ENCODE measurements at regions not wholly inside any gene's neighbourhood (a gene's known extent, or its start where the extent isn't known, plus 50 kb on each side); places are given as distances from the start of the nearest gene placed in this dataset.

DNA sequence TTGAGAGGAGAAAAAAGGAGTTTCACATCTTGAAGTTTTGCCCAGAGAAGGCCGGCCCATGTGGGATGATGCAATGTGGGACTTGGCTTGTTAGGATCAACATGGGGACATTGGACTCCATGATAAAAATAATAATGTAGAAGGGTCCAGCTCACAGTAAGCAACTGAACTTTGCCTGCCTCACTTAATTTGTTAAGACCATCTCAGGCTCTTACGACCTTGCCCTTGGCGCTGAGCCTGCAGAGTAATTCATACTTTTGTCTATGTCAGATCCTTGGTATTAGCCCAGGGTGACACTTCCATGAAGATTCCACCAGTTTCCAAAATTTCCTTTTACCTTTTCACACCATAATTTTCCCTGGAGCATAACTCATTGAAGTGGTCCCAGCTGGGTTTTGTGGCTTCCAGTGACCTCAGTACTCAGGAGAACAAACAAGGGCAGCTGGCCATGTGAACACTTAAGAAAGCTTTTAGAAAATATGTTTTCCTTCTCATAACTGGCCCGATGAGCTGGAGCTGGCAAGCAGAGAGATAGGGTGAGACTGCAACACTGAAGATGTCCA is 315.4 kb upstream of the RASGRP1 start:
- POLR2A ChIA-PET = no interaction called here
- Histone ChIP-seq H3K9ac (peak overlapping the region; percentile 3; the same call in 1 of the 2 replicates), H3K27me3 (ENCODE audit: insufficient read depth) (no peaks in the 10 kb centered on the region), H2AFZ (ENCODE audit: low read depth) (no peak overlapping the region), H3K27ac (ENCODE audit: low read depth in 2 of 2, low read length in 1 of 2) (peak overlapping the region; percentile 71 to 92), H3K4me2 (no peak overlapping the region), H3K36me3 (replicated peaks in 1 of 2; ENCODE audit: control insufficient read depth in 1 of 2, insufficient read depth in 2 of 2, low read length in 1 of 2) (no peaks in the 10 kb centered on the region), H3K4me1 (ENCODE audit: control insufficient read depth in 1 of 2, insufficient read depth in 2 of 2, low read depth in 1 of 2, low read length in 1 of 2) (peaks cover 30 to 47% of the 10 kb centered on the region in 2 experiments), H3K4me3 (ENCODE audit: low read depth in 2 of 2, low read length in 1 of 2) (no peak overlapping the region; a peak in 1 of 4 replicates), H3F3A (replicated peaks; ENCODE audit: insufficient read depth) (peaks cover 26% of the 10 kb centered on the region), H3K9me3 (no peaks in the 10 kb centered on the region), H3K9me2 (no peaks in the 10 kb centered on the region), H3K79me2 (ENCODE audit: insufficient read depth) (no peaks in the 10 kb centered on the region), H4K20me1 (ENCODE audit: insufficient read depth) (no peaks in the 10 kb centered on the region)
- peak; percentile 11; the same call in 1 of the 2 replicates for TF ChIP-seq NFIC (IDR thresholded peaks at IDR 0.05; ENCODE audit: borderline replicate concordance)
- no peak for TF ChIP-seq RFX5 (IDR thresholded peaks at IDR 0.05; ENCODE audit: low read length)
- no peak for TF ChIP-seq GATA2 (CRISPR knock-in tag; IDR thresholded peaks at IDR 0.05)
- TF ChIP-seq, protein P1, sequence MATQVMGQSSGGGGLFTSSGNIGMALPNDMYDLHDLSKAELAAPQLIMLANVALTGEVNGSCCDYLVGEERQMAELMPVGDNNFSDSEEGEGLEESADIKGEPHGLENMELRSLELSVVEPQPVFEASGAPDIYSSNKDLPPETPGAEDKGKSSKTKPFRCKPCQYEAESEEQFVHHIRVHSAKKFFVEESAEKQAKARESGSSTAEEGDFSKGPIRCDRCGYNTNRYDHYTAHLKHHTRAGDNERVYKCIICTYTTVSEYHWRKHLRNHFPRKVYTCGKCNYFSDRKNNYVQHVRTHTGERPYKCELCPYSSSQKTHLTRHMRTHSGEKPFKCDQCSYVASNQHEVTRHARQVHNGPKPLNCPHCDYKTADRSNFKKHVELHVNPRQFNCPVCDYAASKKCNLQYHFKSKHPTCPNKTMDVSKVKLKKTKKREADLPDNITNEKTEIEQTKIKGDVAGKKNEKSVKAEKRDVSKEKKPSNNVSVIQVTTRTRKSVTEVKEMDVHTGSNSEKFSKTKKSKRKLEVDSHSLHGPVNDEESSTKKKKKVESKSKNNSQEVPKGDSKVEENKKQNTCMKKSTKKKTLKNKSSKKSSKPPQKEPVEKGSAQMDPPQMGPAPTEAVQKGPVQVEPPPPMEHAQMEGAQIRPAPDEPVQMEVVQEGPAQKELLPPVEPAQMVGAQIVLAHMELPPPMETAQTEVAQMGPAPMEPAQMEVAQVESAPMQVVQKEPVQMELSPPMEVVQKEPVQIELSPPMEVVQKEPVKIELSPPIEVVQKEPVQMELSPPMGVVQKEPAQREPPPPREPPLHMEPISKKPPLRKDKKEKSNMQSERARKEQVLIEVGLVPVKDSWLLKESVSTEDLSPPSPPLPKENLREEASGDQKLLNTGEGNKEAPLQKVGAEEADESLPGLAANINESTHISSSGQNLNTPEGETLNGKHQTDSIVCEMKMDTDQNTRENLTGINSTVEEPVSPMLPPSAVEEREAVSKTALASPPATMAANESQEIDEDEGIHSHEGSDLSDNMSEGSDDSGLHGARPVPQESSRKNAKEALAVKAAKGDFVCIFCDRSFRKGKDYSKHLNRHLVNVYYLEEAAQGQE (IDR thresholded peaks at IDR 0.05; ENCODE audit: low read depth, low read length) = no peak
- TF ChIP-seq SMC3 (IDR thresholded peaks at IDR 0.05; ENCODE audit: low read depth, low read length) = no peak
- no peak for TF ChIP-seq MXI1 (IDR thresholded peaks at IDR 0.05; ENCODE audit: low read depth, low read length)
- TF ChIP-seq POLR2AphosphoS5 (IDR thresholded peaks at IDR 0.05; ENCODE audit: low read depth, low read length) = no peak
- no peak for TF ChIP-seq MEF2A (IDR thresholded peaks at IDR 0.05; ENCODE audit: borderline replicate concordance, low read depth)
- TF ChIP-seq TCF12 (IDR thresholded peaks at IDR 0.05) = peak; percentile 61
- no peak for TF ChIP-seq GABPA (IDR thresholded peaks at IDR 0.05; ENCODE audit: low read depth)
- no peak for TF ChIP-seq RXRA (IDR thresholded peaks at IDR 0.05; ENCODE audit: borderline replicate concordance, low read depth)
- TF ChIP-seq, protein P2, sequence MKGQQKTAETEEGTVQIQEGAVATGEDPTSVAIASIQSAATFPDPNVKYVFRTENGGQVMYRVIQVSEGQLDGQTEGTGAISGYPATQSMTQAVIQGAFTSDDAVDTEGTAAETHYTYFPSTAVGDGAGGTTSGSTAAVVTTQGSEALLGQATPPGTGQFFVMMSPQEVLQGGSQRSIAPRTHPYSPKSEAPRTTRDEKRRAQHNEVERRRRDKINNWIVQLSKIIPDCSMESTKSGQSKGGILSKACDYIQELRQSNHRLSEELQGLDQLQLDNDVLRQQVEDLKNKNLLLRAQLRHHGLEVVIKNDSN (IDR thresholded peaks at IDR 0.05; ENCODE audit: borderline replicate concordance, low read depth) = no peak
- 0 out of 4 replicates have a peak, but pooled peaks of 1 of the 2 experiments have one; percentile 6 for TF ChIP-seq EP300 (IDR thresholded peaks at IDR 0.05; ENCODE audit: borderline replicate concordance in 1 of 2, low read depth in 1 of 2, low read length in 1 of 2)
- 80% methylated on average over 4 of the region's 4 CpGs for WGBS (ENCODE audit: low lambda C conversion rate)
- CTCF ChIA-PET = no interaction called here
- no peak for DNase-seq

DNA sequence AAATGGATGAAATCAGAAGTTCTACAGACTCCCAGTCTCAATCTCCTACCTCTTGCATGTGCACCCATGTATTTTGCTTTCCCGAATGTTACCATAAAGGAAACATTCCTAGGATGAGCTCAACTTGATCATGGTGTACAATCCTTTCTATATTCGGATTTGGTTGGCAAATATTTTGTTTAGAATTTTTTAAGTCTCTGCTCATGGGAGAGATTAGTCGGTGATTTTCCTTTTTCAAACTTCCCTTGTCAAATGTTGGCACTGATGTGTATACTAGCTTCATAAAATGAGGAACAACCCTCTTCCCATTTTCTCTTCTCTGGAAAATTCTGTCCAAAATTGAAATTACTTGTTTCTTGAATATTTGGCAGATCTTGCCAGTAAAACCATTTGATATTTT is 317.6 kb upstream of the RASGRP1 start:
- H3K27me3 ChIP-seq (ENCODE audit: insufficient read depth) = no peaks in the 10 kb centered on the region
- H3K9ac ChIP-seq = no peak overlapping the region
- H3K9me3 ChIP-seq = no peaks in the 10 kb centered on the region
- H3K4me1 ChIP-seq (ENCODE audit: control insufficient read depth in 1 of 2, insufficient read depth in 2 of 2, low read depth in 1 of 2, low read length in 1 of 2) = peaks cover 40 to 42% of the 10 kb centered on the region in 2 experiments
- no peak overlapping the region for H3K4me3 ChIP-seq (ENCODE audit: low read depth in 2 of 2, low read length in 1 of 2)
- H3K9me2 ChIP-seq = no peaks in the 10 kb centered on the region
- 94% methylated on average over 3 of the region's 3 CpGs for WGBS (ENCODE audit: low lambda C conversion rate)
- peak overlapping the region; percentile 43 to 100 for H3K27ac ChIP-seq (ENCODE audit: low read depth in 2 of 2, low read length in 1 of 2)
- H3K4me2 ChIP-seq = no peak overlapping the region
- DNase-seq = no peak
- ChIA-PET POLR2A (no interaction called here), CTCF (no interaction called here)
- H3K79me2 ChIP-seq (ENCODE audit: insufficient read depth) = no peaks in the 10 kb centered on the region
- no peaks in the 10 kb centered on the region for H4K20me1 ChIP-seq (ENCODE audit: insufficient read depth)
- H3K36me3 ChIP-seq (replicated peaks in 1 of 2; ENCODE audit: control insufficient read depth in 1 of 2, insufficient read depth in 2 of 2, low read length in 1 of 2) = no peaks in the 10 kb centered on the region
- no peak overlapping the region for H2AFZ ChIP-seq (ENCODE audit: low read depth)
- peaks cover 40% of the 10 kb centered on the region for H3F3A ChIP-seq (replicated peaks; ENCODE audit: insufficient read depth)
- TF ChIP-seq RXRA (IDR thresholded peaks at IDR 0.05; ENCODE audit: borderline replicate concordance, low read depth) = no peak
- no peak for TF ChIP-seq RFX5 (IDR thresholded peaks at IDR 0.05; ENCODE audit: low read length)
- TF ChIP-seq, protein P3, sequence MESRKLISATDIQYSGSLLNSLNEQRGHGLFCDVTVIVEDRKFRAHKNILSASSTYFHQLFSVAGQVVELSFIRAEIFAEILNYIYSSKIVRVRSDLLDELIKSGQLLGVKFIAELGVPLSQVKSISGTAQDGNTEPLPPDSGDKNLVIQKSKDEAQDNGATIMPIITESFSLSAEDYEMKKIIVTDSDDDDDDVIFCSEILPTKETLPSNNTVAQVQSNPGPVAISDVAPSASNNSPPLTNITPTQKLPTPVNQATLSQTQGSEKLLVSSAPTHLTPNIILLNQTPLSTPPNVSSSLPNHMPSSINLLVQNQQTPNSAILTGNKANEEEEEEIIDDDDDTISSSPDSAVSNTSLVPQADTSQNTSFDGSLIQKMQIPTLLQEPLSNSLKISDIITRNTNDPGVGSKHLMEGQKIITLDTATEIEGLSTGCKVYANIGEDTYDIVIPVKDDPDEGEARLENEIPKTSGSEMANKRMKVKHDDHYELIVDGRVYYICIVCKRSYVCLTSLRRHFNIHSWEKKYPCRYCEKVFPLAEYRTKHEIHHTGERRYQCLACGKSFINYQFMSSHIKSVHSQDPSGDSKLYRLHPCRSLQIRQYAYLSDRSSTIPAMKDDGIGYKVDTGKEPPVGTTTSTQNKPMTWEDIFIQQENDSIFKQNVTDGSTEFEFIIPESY (IDR thresholded peaks at IDR 0.05; ENCODE audit: borderline replicate concordance, low read depth) = no peak
- no peak for TF ChIP-seq MEF2A (IDR thresholded peaks at IDR 0.05; ENCODE audit: borderline replicate concordance, low read depth)
- TF ChIP-seq TEAD4 (IDR thresholded peaks at IDR 0.05; ENCODE audit: borderline replicate concordance, insufficient read depth) = no peak
- TF ChIP-seq, protein P4, sequence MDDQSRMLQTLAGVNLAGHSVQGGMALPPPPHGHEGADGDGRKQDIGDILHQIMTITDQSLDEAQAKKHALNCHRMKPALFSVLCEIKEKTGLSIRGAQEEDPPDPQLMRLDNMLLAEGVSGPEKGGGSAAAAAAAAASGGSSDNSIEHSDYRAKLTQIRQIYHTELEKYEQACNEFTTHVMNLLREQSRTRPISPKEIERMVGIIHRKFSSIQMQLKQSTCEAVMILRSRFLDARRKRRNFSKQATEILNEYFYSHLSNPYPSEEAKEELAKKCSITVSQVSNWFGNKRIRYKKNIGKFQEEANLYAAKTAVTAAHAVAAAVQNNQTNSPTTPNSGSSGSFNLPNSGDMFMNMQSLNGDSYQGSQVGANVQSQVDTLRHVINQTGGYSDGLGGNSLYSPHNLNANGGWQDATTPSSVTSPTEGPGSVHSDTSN (IDR thresholded peaks at IDR 0.05) = no peak
- TF ChIP-seq YY1 (IDR thresholded peaks at IDR 0.05; ENCODE audit: low read depth) = no peak
- TF ChIP-seq FOXJ3 (CRISPR knock-in tag; IDR thresholded peaks at IDR 0.05) = no peak
- no peak for TF ChIP-seq JUND (IDR thresholded peaks at IDR 0.05)
- TF ChIP-seq RCOR1 (IDR thresholded peaks at IDR 0.05; ENCODE audit: low read length) = no peak
- TF ChIP-seq CHD2 (IDR thresholded peaks at IDR 0.05; ENCODE audit: low read length, partially characterized antibody) = no peak
- TF ChIP-seq TAF1 (IDR thresholded peaks at IDR 0.05; ENCODE audit: borderline replicate concordance, low read depth, low read length) = no peak
- no peak for TF ChIP-seq RAD21 (IDR thresholded peaks at IDR 0.05; ENCODE audit: low read length)

Measured in SK-N-SH (cell line).